H9 (cell line): ENCODE measurements at regions not wholly inside any gene's neighbourhood (a gene's known extent, or its start where the extent isn't known, plus 50 kb on each side); places are given as distances from the start of the nearest gene placed in this dataset.

ENCODE experiments used
- DNase-seq: peaks from one replicate; pipeline ENCODE4 v3.0.0-alpha.2; 2017
- H2AFZ ChIP-seq: one replicate; pipeline ENCODE4 v1.6.1; 2013; ENCODE audit warnings: mild to moderate bottlenecking, low read length, control low read depth, moderate library complexity
- H2AK5ac ChIP-seq: 2 replicates; pipeline ENCODE4 v1.6.1; 2013; ENCODE audit warnings: low read length, control low read depth, mixed read lengths; ENCODE audit not compliant: insufficient read length
- H2BK120ac ChIP-seq: one replicate; pipeline ENCODE4 v1.6.1; 2013; ENCODE audit warnings: low read depth, mild to moderate bottlenecking, low read length, control low read depth, inconsistent platforms; ENCODE audit not compliant: poor library complexity, severe bottlenecking
- H2BK12ac ChIP-seq: 2 replicates; pipeline ENCODE4 v1.6.1; 2013; ENCODE audit warnings: low read length, control low read depth, mixed read lengths, low read depth; ENCODE audit not compliant: insufficient read length
- H2BK15ac ChIP-seq: 2 replicates; pipeline ENCODE4 v1.6.1; 2013; ENCODE audit warnings: low read depth, low read length, control low read depth
- H2BK20ac ChIP-seq: one replicate; pipeline ENCODE4 v1.6.1; 2013; ENCODE audit warnings: low read depth, mild to moderate bottlenecking, low read length, control low read depth, inconsistent platforms; ENCODE audit not compliant: poor library complexity, severe bottlenecking
- H2BK5ac ChIP-seq: 2 replicates; pipeline ENCODE4 v1.6.1; 2013; ENCODE audit warnings: low read length, control low read depth, mixed read lengths; ENCODE audit not compliant: insufficient read length
- H3K14ac ChIP-seq: 2 replicates; pipeline ENCODE4 v1.6.1; 2013; ENCODE audit warnings: low read length, control low read depth; ENCODE audit not compliant: insufficient read depth
- H3K18ac ChIP-seq: 2 replicates; pipeline ENCODE4 v1.6.1; 2013; ENCODE audit warnings: low read depth, mild to moderate bottlenecking, mixed read lengths, low read length, control low read depth; ENCODE audit not compliant: insufficient read length
- H3K23ac ChIP-seq: 2 replicates; pipeline ENCODE4 v1.6.1; 2013; ENCODE audit warnings: low read length, control low read depth, mixed read lengths, low read depth; ENCODE audit not compliant: insufficient read length
- H3K23me2 ChIP-seq: 2 replicates; pipeline ENCODE4 v1.6.1; 2013; ENCODE audit warnings: low read depth, mild to moderate bottlenecking, mixed read lengths, low read length, control low read depth; ENCODE audit not compliant: insufficient read length, poor library complexity, severe bottlenecking
- H3K27ac ChIP-seq: 2 replicates; pipeline ENCODE4 v1.5.1; 2013; ENCODE audit warnings: low read length, control low read depth, mixed read lengths, low read depth; ENCODE audit not compliant: insufficient read length
- H3K27me3 ChIP-seq: 2 replicates; pipeline ENCODE4 v1.6.1; 2013; ENCODE audit warnings: low read length, control low read depth, inconsistent platforms; ENCODE audit not compliant: insufficient read depth
- H3K4ac ChIP-seq: 2 replicates; pipeline ENCODE4 v1.6.1; 2013; ENCODE audit warnings: low read depth, mild to moderate bottlenecking, control low read depth, inconsistent platforms, low read length, moderate library complexity
- H3K4me1 ChIP-seq: 2 replicates; pipeline ENCODE4 v1.6.1; 2013; ENCODE audit warnings: low read length, control low read depth, inconsistent platforms; ENCODE audit not compliant: insufficient read depth
- H3K4me2 ChIP-seq: 2 replicates; pipeline ENCODE4 v1.6.1; 2013; ENCODE audit warnings: low read length, control low read depth, mixed read lengths; ENCODE audit not compliant: insufficient read length, insufficient read depth
- H3K56ac ChIP-seq: 2 replicates; pipeline ENCODE4 v1.6.1; 2013; ENCODE audit warnings: low read depth, mild to moderate bottlenecking, mixed read lengths, low read length, control low read depth; ENCODE audit not compliant: insufficient read length
- H3K79me1 ChIP-seq: 2 replicates; pipeline ENCODE4 v1.6.1; 2013; ENCODE audit warnings: low read depth, mild to moderate bottlenecking, moderate library complexity, low read length, control low read depth, inconsistent platforms; ENCODE audit not compliant: insufficient read depth, poor library complexity, severe bottlenecking
- H3K79me2 ChIP-seq: 2 replicates; pipeline ENCODE4 v1.6.1; 2013; ENCODE audit warnings: low read length, control low read depth, inconsistent platforms; ENCODE audit not compliant: insufficient read depth
- H3K9ac ChIP-seq: 2 replicates; pipeline ENCODE4 v1.6.1; 2013; ENCODE audit warnings: low read length, control low read depth, mixed read lengths; ENCODE audit not compliant: insufficient read length; ENCODE audit errors: extremely low read depth
- H3K9me3 ChIP-seq: one replicate; pipeline ENCODE4 v1.6.1; 2013; ENCODE audit warnings: low read depth, low read length, inconsistent platforms; ENCODE audit not compliant: control insufficient read depth
- H3T11ph ChIP-seq: one replicate; pipeline ENCODE4 v1.6.1; 2013; ENCODE audit warnings: mild to moderate bottlenecking, low read length, control low read depth, inconsistent platforms
- H4K20me1 ChIP-seq: one replicate; pipeline ENCODE4 v1.6.1; 2013; ENCODE audit not compliant: control insufficient read depth, insufficient read length, insufficient read depth
- H4K5ac ChIP-seq: 2 replicates; pipeline ENCODE4 v1.6.1; 2013; ENCODE audit warnings: low read depth, mild to moderate bottlenecking, mixed read lengths, low read length, control low read depth; ENCODE audit not compliant: insufficient read length
- H4K8ac ChIP-seq: replicated peaks from 2 replicates; pipeline ENCODE4 v1.6.1; 2013; ENCODE audit warnings: low read length, control low read depth, mixed read lengths, low read depth; ENCODE audit not compliant: insufficient read length
- H4K91ac ChIP-seq: 2 replicates; pipeline ENCODE4 v1.6.1; 2013; ENCODE audit warnings: low read depth, mild to moderate bottlenecking, moderate library complexity, mixed read lengths, low read length, control low read depth; ENCODE audit not compliant: insufficient read length
- H3K27ac Mint-ChIP-seq, 3 experiments: 2 replicates in 2 of 3; 3 replicates in 1 of 3; pipeline ENCODE4 v1.8.0; 2020 to 2021; ENCODE audit warnings: mixed read lengths in 3 of 3, mild to moderate bottlenecking in 1 of 3, moderate library complexity in 1 of 3
- H3K27me3 Mint-ChIP-seq: 2 replicates; pipeline ENCODE4 v1.8.0; 2021; ENCODE audit warnings: low read depth, mild to moderate bottlenecking, moderate library complexity, mixed read lengths
- H3K36me3 Mint-ChIP-seq, 3 experiments: 2 replicates in 2 of 3; 3 replicates in 1 of 3; pipeline ENCODE4 v1.8.0; 2020 to 2021; ENCODE audit warnings: low read depth in 3 of 3, mixed read lengths in 3 of 3; ENCODE audit not compliant: insufficient read depth in 1 of 3
- H3K4me1 Mint-ChIP-seq, 2 experiments: 2 replicates each; pipeline ENCODE4 v1.8.0; 2020; ENCODE audit warnings: mixed read lengths in 2 of 2
- H3K4me3 Mint-ChIP-seq, 2 experiments: 2 replicates in 1 of 2; 3 replicates in 1 of 2; pipeline ENCODE4 v1.8.0; 2020 to 2021; ENCODE audit warnings: mild to moderate bottlenecking in 2 of 2, mixed read lengths in 2 of 2, moderate library complexity in 1 of 2
- H3K9me3 Mint-ChIP-seq, 2 experiments: 2 replicates in 1 of 2; 3 replicates in 1 of 2; pipeline ENCODE4 v1.8.0; 2020; ENCODE audit warnings: mild to moderate bottlenecking in 2 of 2, mixed read lengths in 2 of 2, moderate library complexity in 1 of 2
- CTCF ChIP-seq: fragments of 200-600 bp; sonication (generic); conservative IDR thresholded peaks from 3 replicates; pipeline ENCODE4 v1.8.0; 2021; ENCODE audit warnings: antibody characterized with exemption, mild to moderate bottlenecking

DNA sequence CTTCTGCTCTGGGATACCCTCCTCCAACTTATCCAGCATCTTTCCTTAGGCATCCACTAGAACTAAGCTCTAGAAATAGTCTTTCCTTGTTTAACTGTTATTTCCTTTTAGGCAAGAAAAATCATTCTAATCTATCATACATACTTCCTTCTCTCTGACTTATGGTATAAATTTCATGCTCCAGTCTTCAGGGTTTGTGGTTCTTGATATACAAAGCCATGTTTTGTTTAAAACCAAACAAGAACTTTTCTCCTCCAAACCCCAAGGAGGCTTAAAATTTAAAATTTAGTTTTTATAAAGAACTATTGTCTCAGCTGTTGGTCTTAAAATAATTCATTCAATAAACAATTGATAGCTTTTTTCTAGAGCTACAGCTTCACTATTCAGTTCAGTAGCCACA is 77.2 kb downstream of the CD164 start:
- Histone ChIP-seq H4K20me1 (no peaks in the 10 kb centered on the region), H3K9me3 (no peaks in the 10 kb centered on the region), H3K56ac (no peak overlapping the region), H3K9ac (no peak overlapping the region), H2BK12ac (no peak overlapping the region), H2AFZ (no peak overlapping the region), H3T11ph (no peak overlapping the region), H4K8ac (no peak overlapping the region), H2BK20ac (no peak overlapping the region), H3K18ac (no peak overlapping the region), H3K4me1 (no peaks in the 10 kb centered on the region; the same call in 1 of the 2 replicates), H3K27me3 (no peaks in the 10 kb centered on the region), H3K27ac (no peak overlapping the region), H2BK15ac (no peak overlapping the region), H4K91ac (no peak overlapping the region), H3K79me2 (no peaks in the 10 kb centered on the region), H2BK120ac (no peak overlapping the region), H2BK5ac (no peak overlapping the region), H4K5ac (no peak overlapping the region), H3K79me1 (no peaks in the 10 kb centered on the region), H3K23me2 (no peaks in the 10 kb centered on the region), H3K4me2 (no peak overlapping the region), H2AK5ac (no peak overlapping the region), H3K23ac (no peak overlapping the region), H3K4ac (no peak overlapping the region), H3K14ac (no peak overlapping the region)
- DNase-seq, result no peak
- H3K27ac Mint-ChIP-seq, result no peak overlapping the region
- H3K4me1 Mint-ChIP-seq, result peaks cover 8 to 17% of the 10 kb centered on the region in 2 experiments
- no peaks in the 10 kb centered on the region for H3K27me3 Mint-ChIP-seq
- no peak overlapping the region for H3K4me3 Mint-ChIP-seq
- no peaks in the 10 kb centered on the region for H3K9me3 Mint-ChIP-seq
- TF ChIP-seq CTCF, result no peak
- no peaks in the 10 kb centered on the region for H3K36me3 Mint-ChIP-seq
